Activated naive CD4-positive, alpha-beta T cell treated with anti-CD3 and anti-CD28 coated beads, Interleukin-2, amount 50 U/mL, for 72 hours (primary cell): ENCODE measurements at regions not wholly inside any gene's neighbourhood (a gene's known extent, or its start where the extent isn't known, plus 50 kb on each side); places are given as distances from the start of the nearest gene placed in this dataset.
"Not testable (repeated sequence)": the region's sequence is repeated elsewhere in the genome, so short reads cannot be mapped to it uniquely, and the experiment has no call there.

Experiments
- ATAC-seq, 2 donors: fragments of 150-1000 bp; cut with Tn5 transposase; 2 replicates each; pipeline ENCODE4 v1.10.0; 2021; ENCODE audit warnings: mild to moderate bottlenecking in 2 of 2, moderate library complexity in 2 of 2
- DNase-seq, 2 donors: peaks; one replicate each; pipeline ENCODE4 v3.0.0; 2021 to 2022; ENCODE audit warnings: low spot score in 2 of 2
- H3K27ac Mint-ChIP-seq, 2 donors: one replicate each; pipeline ENCODE4 v1.8.0; 2022; ENCODE audit warnings: mild to moderate bottlenecking in 2 of 2, mixed read lengths in 2 of 2
- H3K36me3 Mint-ChIP-seq, 2 donors: one replicate each; pipeline ENCODE4 v1.8.0; 2022; ENCODE audit warnings: mixed read lengths in 2 of 2
- H3K9me3 Mint-ChIP-seq, 2 donors: one replicate each; pipeline ENCODE4 v1.8.0; 2022; ENCODE audit warnings: mixed read lengths in 2 of 2

GRCh38 chr21:26273686-26274313 is 103.2 kb upstream of the APP start:
- Mint-ChIP-seq H3K36me3 (peaks cover 11 to 37% of the 10 kb centered on the region in 2 donors), H3K27ac (no peak overlapping the region)
- ATAC-seq: no peak

GRCh38 chr21:26267389-26267788 is 96.8 kb upstream of the APP start:
- Mint-ChIP-seq H3K27ac (no peak overlapping the region), H3K36me3 (peaks cover 0 to 17% of the 10 kb centered on the region in 2 donors), H3K9me3 (peaks cover 9 to 14% of the 10 kb centered on the region in 2 donors)
- DNase-seq (no peak), ATAC-seq (no peak)

More at GRCh38 chr21:26273686-26274313, 103.2 kb upstream of the APP start:
- peaks cover 20 to 45% of the 10 kb centered on the region in 2 donors for H3K9me3 Mint-ChIP-seq
- no peak for DNase-seq

GRCh38 chr21:26246073-26246472 is 75.5 kb upstream of the APP start:
- ATAC-seq (no peak), DNase-seq (no peak)
- Mint-ChIP-seq H3K27ac (no peak overlapping the region), H3K36me3 (no peaks in the 10 kb centered on the region), H3K9me3 (no peaks in the 10 kb centered on the region)

GRCh38 chr21:26245428-26245827 is 74.9 kb upstream of the APP start:
- no peaks in the 10 kb centered on the region for H3K9me3 Mint-ChIP-seq
- ATAC-seq: no peak
- no peak for DNase-seq
- H3K27ac Mint-ChIP-seq: no peak overlapping the region
- H3K36me3 Mint-ChIP-seq: no peaks in the 10 kb centered on the region

- no peak overlapping the region for H3K27ac Mint-ChIP-seq
Observed at GRCh38 chr21:26238646-26239045, 68.1 kb upstream of the APP start.

GRCh38 chr21:26236281-26236680 is 65.7 kb upstream of the APP start:
- no peaks in the 10 kb centered on the region for H3K9me3 Mint-ChIP-seq
- DNase-seq (no peak), ATAC-seq (no peak)
- no peak overlapping the region for H3K27ac Mint-ChIP-seq
- no peaks in the 10 kb centered on the region for H3K36me3 Mint-ChIP-seq

More at GRCh38 chr21:26238646-26239045, 68.1 kb upstream of the APP start:
- Mint-ChIP-seq H3K36me3 (no peaks in the 10 kb centered on the region), H3K9me3 (no peaks in the 10 kb centered on the region)
- no peak for DNase-seq
- no peak for ATAC-seq

GRCh38 chr21:26233297-26233696 is 62.7 kb upstream of the APP start:
- ATAC-seq, H3K36me3 Mint-ChIP-seq, H3K9me3 Mint-ChIP-seq: not testable (repeated sequence)

GRCh38 chr21:26232491-26232890 is 61.9 kb upstream of the APP start:
- peak overlapping the region in 1 of 2 donors; percentile 16 for H3K27ac Mint-ChIP-seq
- H3K36me3 Mint-ChIP-seq, H3K9me3 Mint-ChIP-seq, ATAC-seq, DNase-seq: not testable (repeated sequence)

More at GRCh38 chr21:26233297-26233696, 62.7 kb upstream of the APP start:
- not testable (repeated sequence) for H3K27ac Mint-ChIP-seq, DNase-seq

- Mint-ChIP-seq H3K9me3 (no peaks in the 10 kb centered on the region), H3K27ac (no peak overlapping the region), H3K36me3 (no peaks in the 10 kb centered on the region)
- DNase-seq (no peak), ATAC-seq (no peak)
Observed at GRCh38 chr21:26227130-26227529, 56.6 kb upstream of the APP start.

- Mint-ChIP-seq H3K9me3 (no peaks in the 10 kb centered on the region), H3K36me3 (no peaks in the 10 kb centered on the region), H3K27ac (no peak overlapping the region)
- DNase-seq: no peak
- ATAC-seq: no peak
Observed at GRCh38 chr21:26226724-26227123, 56.2 kb upstream of the APP start.

- DNase-seq (no peak), ATAC-seq (no peak)
- Mint-ChIP-seq H3K27ac (no peak overlapping the region), H3K9me3 (no peaks in the 10 kb centered on the region), H3K36me3 (no peaks in the 10 kb centered on the region)
Observed at GRCh38 chr21:26225046-26225445, 54.5 kb upstream of the APP start.

GRCh38 chr21:26224366-26224765 is 53.8 kb upstream of the APP start:
- Mint-ChIP-seq H3K36me3 (peaks cover 0 to under 1% of the 10 kb centered on the region in 2 donors), H3K27ac (no peak overlapping the region), H3K9me3 (no peaks in the 10 kb centered on the region)
- DNase-seq (no peak), ATAC-seq (no peak)
